OCI-LY3 (cell line): ENCODE measurements at regions not wholly inside any gene's neighbourhood (a gene's known extent, or its start where the extent isn't known, plus 50 kb on each side); places are given as distances from the start of the nearest gene placed in this dataset.

ENCODE experiments used
- H2AFZ ChIP-seq: fragments of 200-600, 300-600 bp; shearing (Covaris generic); 2 replicates; pipeline ENCODE4 v1.6.0; 2014; ENCODE audit warnings: antibody characterized with exemption, low read depth, low read length
- H3K27ac ChIP-seq: fragments of 200-600, 300-600 bp; sonication (generic); 2 replicates; pipeline ENCODE4 v1.5.1; 2014; ENCODE audit warnings: mild to moderate bottlenecking, low read length, moderate library complexity, mixed read lengths
- H3K27me3 ChIP-seq: fragments of 200-600, 300-600 bp; sonication (generic); 2 replicates; pipeline ENCODE4 v1.6.1; 2014; ENCODE audit warnings: low read depth, low read length, mixed read lengths
- H3K36me3 ChIP-seq: fragments of 200-600, 300-600 bp; sonication (generic); replicated peaks from 2 replicates; pipeline ENCODE3; 2014; ENCODE audit warnings: low read depth, low read length, mixed read lengths
- H3K4me1 ChIP-seq: fragments of 300-600, 200-600 bp; sonication (generic); 2 replicates; pipeline ENCODE4 v1.6.1; 2014; ENCODE audit warnings: low read length, mixed read lengths
- H3K4me2 ChIP-seq: fragments of 200-600, 300-600 bp; sonication (generic); 2 replicates; pipeline ENCODE4 v1.6.1; 2014; ENCODE audit warnings: low read length, mixed read lengths
- H3K4me3 ChIP-seq: fragments of 300-600, 200-600 bp; sonication (generic); 2 replicates; pipeline ENCODE4 v1.5.1; 2014; ENCODE audit warnings: antibody characterized with exemption, mild to moderate bottlenecking, low read length, moderate library complexity
- H3K79me2 ChIP-seq: fragments of 300-600, 200-600 bp; shearing (Covaris generic); 2 replicates; pipeline ENCODE4 v1.6.1; 2014; ENCODE audit warnings: mild to moderate bottlenecking, low read length, mixed read lengths
- H3K9ac ChIP-seq: fragments of 300-600, 200-600 bp; shearing (Covaris generic); 2 replicates; pipeline ENCODE4 v1.6.0; 2014; ENCODE audit warnings: mild to moderate bottlenecking, low read length, moderate library complexity
- H3K9me3 ChIP-seq: fragments of 200-600, 300-600 bp; shearing (Covaris generic); 2 replicates; pipeline ENCODE4 v1.6.1; 2014; ENCODE audit warnings: low read length, mixed read lengths; ENCODE audit not compliant: insufficient read depth
- H4K20me1 ChIP-seq: fragments of 200-600, 300-600 bp; sonication (generic); 2 replicates; pipeline ENCODE4 v1.6.1; 2016; ENCODE audit warnings: low read length, mixed read lengths; ENCODE audit not compliant: insufficient read depth
- CTCF ChIP-seq: fragments of 200-600, 300-600 bp; sonication (generic); IDR thresholded peaks from 2 replicates; pipeline ENCODE4 v1.5.1; 2014; ENCODE audit warnings: antibody characterized with exemption, low read length, low read depth
- EZH2phosphoT487 ChIP-seq: fragments of 200-600 bp; shearing (Covaris generic); IDR thresholded peaks from 2 replicates; pipeline ENCODE4 v1.6.1; 2018; ENCODE audit warnings: antibody characterized with exemption, mixed run types, low read depth

GRCh38 chr13:74886502-74886901 is 595.5 kb downstream of the TBC1D4 start:
- Histone ChIP-seq H4K20me1 (no peaks in the 10 kb centered on the region), H3K27ac (no peak overlapping the region), H2AFZ (no peak overlapping the region), H3K9ac (no peak overlapping the region), H3K79me2 (no peaks in the 10 kb centered on the region), H3K4me2 (no peak overlapping the region), H3K4me3 (no peak overlapping the region), H3K9me3 (no peaks in the 10 kb centered on the region), H3K36me3 (no peaks in the 10 kb centered on the region), H3K27me3 (no peaks in the 10 kb centered on the region), H3K4me1 (no peaks in the 10 kb centered on the region)
- no peak for TF ChIP-seq EZH2phosphoT487
- TF ChIP-seq CTCF: no peak

GRCh38 chr13:74883834-74884233 is 598.1 kb downstream of the TBC1D4 start:
- Histone ChIP-seq H3K27ac (no peak overlapping the region), H3K9me3 (no peaks in the 10 kb centered on the region), H3K4me3 (no peak overlapping the region), H3K36me3 (no peaks in the 10 kb centered on the region), H4K20me1 (no peaks in the 10 kb centered on the region), H3K9ac (no peak overlapping the region), H3K4me1 (peaks cover 7% of the 10 kb centered on the region), H3K79me2 (no peaks in the 10 kb centered on the region), H3K4me2 (no peak overlapping the region), H3K27me3 (no peaks in the 10 kb centered on the region), H2AFZ (no peak overlapping the region)
- TF ChIP-seq CTCF (peak; percentile 30; the same call in 1 of the 2 replicates), EZH2phosphoT487 (no peak)

- Histone ChIP-seq H3K79me2 (no peaks in the 10 kb centered on the region), H3K27me3 (no peaks in the 10 kb centered on the region), H3K9me3 (peaks cover 3% of the 10 kb centered on the region; the same call in 1 of the 2 replicates), H3K9ac (no peak overlapping the region), H3K4me2 (no peak overlapping the region), H3K4me1 (no peaks in the 10 kb centered on the region), H4K20me1 (no peaks in the 10 kb centered on the region), H2AFZ (no peak overlapping the region), H3K27ac (no peak overlapping the region), H3K4me3 (no peak overlapping the region), H3K36me3 (no peaks in the 10 kb centered on the region)
- TF ChIP-seq CTCF: no peak
- TF ChIP-seq EZH2phosphoT487: no peak
These were observed 610.4 kb downstream of the TBC1D4 start for GRCh38 chr13:74871369-74872070.

GRCh38 chr13:74870865-74871264 is 611.1 kb downstream of the TBC1D4 start:
- H3K27me3 ChIP-seq: no peaks in the 10 kb centered on the region
- TF ChIP-seq CTCF: no peak
- no peak for TF ChIP-seq EZH2phosphoT487
- H3K9me3 ChIP-seq: peaks cover 3% of the 10 kb centered on the region; the same call in 1 of the 2 replicates
- H3K27ac ChIP-seq: no peak overlapping the region
- H4K20me1 ChIP-seq: no peaks in the 10 kb centered on the region
- no peak overlapping the region for H3K9ac ChIP-seq
- no peaks in the 10 kb centered on the region for H3K36me3 ChIP-seq
- H3K79me2 ChIP-seq: no peaks in the 10 kb centered on the region
- H2AFZ ChIP-seq: no peak overlapping the region
- no peaks in the 10 kb centered on the region for H3K4me1 ChIP-seq
- no peak overlapping the region for H3K4me3 ChIP-seq
- H3K4me2 ChIP-seq: no peak overlapping the region
